Smooth muscle cell (in vitro differentiated cells): ENCODE measurements at regions not wholly inside any gene's neighbourhood (a gene's known extent, or its start where the extent isn't known, plus 50 kb on each side); places are given as distances from the start of the nearest gene placed in this dataset.

Experiments
- DNase-seq: peaks from one replicate; lab custom pipeline; 2025; ENCODE audit not compliant: unreplicated experiment; lab: John Stamatoyannopoulos, UW
- H2AFZ ChIP-seq: fragments of 200-600 bp; sonication (generic); 2 replicates; pipeline ENCODE4 v1.6.0; 2016; ENCODE audit warnings: antibody characterized with exemption, low read depth, mild to moderate bottlenecking
- H3F3A ChIP-seq: fragments of 200-600 bp; sonication (generic); 2 replicates; pipeline ENCODE4 v1.6.0; 2017; ENCODE audit warnings: antibody characterized with exemption, low read depth
- H3K27ac ChIP-seq: fragments of 200-600 bp; sonication (generic); 2 replicates; pipeline ENCODE4 v1.5.1; 2016; ENCODE audit warnings: low read depth, mild to moderate bottlenecking
- H3K27me3 ChIP-seq: fragments of 200-600 bp; sonication (generic); 2 replicates; pipeline ENCODE4 v1.6.1; 2016; ENCODE audit warnings: low read depth, mild to moderate bottlenecking
- H3K36me3 ChIP-seq: fragments of 200-600 bp; sonication (generic); 2 replicates; pipeline ENCODE4 v1.5.1; 2016; ENCODE audit warnings: low read depth
- H3K4me1 ChIP-seq: fragments of 200-600 bp; sonication (generic); 2 replicates; pipeline ENCODE4 v1.5.1; 2016; ENCODE audit warnings: low read depth
- H3K4me2 ChIP-seq: fragments of 200-600 bp; sonication (generic); 2 replicates; pipeline ENCODE4 v1.6.0; 2016; ENCODE audit warnings: mild to moderate bottlenecking
- H3K4me3 ChIP-seq: fragments of 200-600 bp; sonication (generic); 2 replicates; pipeline ENCODE4 v1.5.1; 2016; ENCODE audit warnings: mild to moderate bottlenecking
- H3K79me2 ChIP-seq: fragments of 200-600 bp; sonication (generic); 2 replicates; pipeline ENCODE4 v1.6.0; 2016; ENCODE audit warnings: low read depth, mild to moderate bottlenecking
- H3K9ac ChIP-seq: fragments of 200-600 bp; sonication (generic); 2 replicates; pipeline ENCODE4 v1.6.0; 2016; ENCODE audit warnings: low read depth
- H3K9me3 ChIP-seq: fragments of 200-600 bp; sonication (generic); replicated peaks from 2 replicates; pipeline ENCODE4 v1.5.1; 2016; ENCODE audit warnings: low read depth
- H4K20me1 ChIP-seq: fragments of 200-600 bp; sonication (generic); 2 replicates; pipeline ENCODE4 v1.6.0; 2016; ENCODE audit warnings: low read depth
- CTCF ChIP-seq: fragments of 200-600 bp; sonication (generic); IDR thresholded peaks from 2 replicates; pipeline ENCODE4 v1.5.1; 2017; ENCODE audit warnings: borderline replicate concordance, mild to moderate bottlenecking, antibody characterized with exemption; ENCODE audit not compliant: insufficient read depth, poor library complexity, severe bottlenecking
- WGBS: methylation state at CpG from one replicate; pipeline ENCODE4 v1.1.7; 2016; ENCODE audit warnings: low lambda C conversion rate; 5-methylcytosine and 5-hydroxymethylcytosine counted together

GRCh38 chr1:90414201-90414600, 302.9 kb downstream of the BARHL2 start:
- Histone ChIP-seq H3K36me3 (no peaks in the 10 kb centered on the region), H4K20me1 (no peaks in the 10 kb centered on the region), H3K9ac (no peak overlapping the region), H3K4me3 (no peak overlapping the region), H2AFZ (no peak overlapping the region), H3F3A (no peaks in the 10 kb centered on the region), H3K9me3 (no peaks in the 10 kb centered on the region), H3K4me2 (no peak overlapping the region), H3K27ac (no peak overlapping the region), H3K27me3 (no peaks in the 10 kb centered on the region), H3K79me2 (no peaks in the 10 kb centered on the region), H3K4me1 (no peaks in the 10 kb centered on the region)
- TF ChIP-seq CTCF: no peak
- WGBS: 86% methylated on average over 1 of the region's 1 CpG
- DNase-seq: no peak

GRCh38 chr1:90413519-90413918, 303.6 kb downstream of the BARHL2 start:
- no peaks in the 10 kb centered on the region for H3K36me3 ChIP-seq
- no peak for TF ChIP-seq CTCF
- H3K27me3 ChIP-seq: no peaks in the 10 kb centered on the region
- H3K4me1 ChIP-seq: no peaks in the 10 kb centered on the region
- H3K9ac ChIP-seq: no peak overlapping the region
- no peak overlapping the region for H3K4me3 ChIP-seq
- H3K27ac ChIP-seq: no peak overlapping the region
- no peaks in the 10 kb centered on the region for H3F3A ChIP-seq
- no peak overlapping the region for H2AFZ ChIP-seq
- no peak overlapping the region for H3K4me2 ChIP-seq
- H4K20me1 ChIP-seq: no peaks in the 10 kb centered on the region
- H3K9me3 ChIP-seq: no peaks in the 10 kb centered on the region
- H3K79me2 ChIP-seq: no peaks in the 10 kb centered on the region
- 92% methylated on average over 3 of the region's 3 CpGs for whole genome bisulfite sequencing
- DNase-seq: no peak

- Histone ChIP-seq H4K20me1 (no peaks in the 10 kb centered on the region), H2AFZ (no peak overlapping the region), H3K36me3 (no peaks in the 10 kb centered on the region), H3K79me2 (no peaks in the 10 kb centered on the region), H3K4me1 (no peaks in the 10 kb centered on the region), H3K4me2 (no peak overlapping the region), H3K27ac (no peak overlapping the region), H3K27me3 (no peaks in the 10 kb centered on the region), H3F3A (no peaks in the 10 kb centered on the region), H3K4me3 (no peak overlapping the region), H3K9ac (no peak overlapping the region), H3K9me3 (no peaks in the 10 kb centered on the region)
- 86% methylated on average over 2 of the region's 2 CpGs for WGBS
- no peak for DNase-seq
- TF ChIP-seq CTCF: no peak
Measured at GRCh38 chr1:90412563-90412962, 304.5 kb downstream of the BARHL2 start.

- Histone ChIP-seq H3K27me3 (no peaks in the 10 kb centered on the region), H3K36me3 (no peaks in the 10 kb centered on the region), H3K4me2 (no peak overlapping the region), H3K9ac (no peak overlapping the region), H3K4me3 (no peak overlapping the region), H3K9me3 (no peaks in the 10 kb centered on the region), H4K20me1 (no peaks in the 10 kb centered on the region), H3F3A (no peaks in the 10 kb centered on the region), H3K79me2 (no peaks in the 10 kb centered on the region), H2AFZ (no peak overlapping the region), H3K27ac (no peak overlapping the region), H3K4me1 (no peaks in the 10 kb centered on the region)
- no peak for DNase-seq
- 92% methylated on average over 3 of the region's 3 CpGs for WGBS
- TF ChIP-seq CTCF: no peak
Measured at GRCh38 chr1:90411185-90411584, 305.9 kb downstream of the BARHL2 start.
